ENCODE measurements at regions not wholly inside any gene's neighbourhood (a gene's known extent, or its start where the extent isn't known, plus 50 kb on each side); places are given as distances from the start of the nearest gene placed in this dataset.

- no peak for DNase-seq
Observed at GRCh38 chr3:162764051-162764807, 1267.6 kb downstream of the OTOL1 start.

- no peak for DNase-seq
Observed at GRCh38 chr3:162764808-162765071, 1268.1 kb downstream of the OTOL1 start.

GRCh38 chr3:162765524-162765923 lies 1268.9 kb downstream of the OTOL1 start:
- no peak for DNase-seq

- no peak for DNase-seq
Observed at GRCh38 chr3:162769564-162769963, 1273.0 kb downstream of the OTOL1 start.

GRCh38 chr3:162770551-162770950 lies 1273.9 kb downstream of the OTOL1 start:
- DNase-seq = no peak

- no peak for DNase-seq
Observed at GRCh38 chr3:162774613-162775100, 1278.0 kb downstream of the OTOL1 start.

GRCh38 chr3:162776148-162776547 lies 1279.5 kb downstream of the OTOL1 start:
- no peak for DNase-seq

- no peak for DNase-seq
Observed at GRCh38 chr3:162777118-162777517, 1280.5 kb downstream of the OTOL1 start.

- no peak for DNase-seq
Observed at GRCh38 chr3:162780313-162780712, 1283.7 kb downstream of the OTOL1 start.

- no peak for DNase-seq
Observed at GRCh38 chr3:162799910-162800309, 1303.3 kb downstream of the OTOL1 start.

- no peak for DNase-seq
Observed at GRCh38 chr3:162802228-162802965, 1305.8 kb downstream of the OTOL1 start.

GRCh38 chr3:162810776-162811175 lies 1314.2 kb downstream of the OTOL1 start:
- no peak for DNase-seq

GRCh38 chr3:162842549-162843216 lies 1346.1 kb downstream of the OTOL1 start:
- no peak for DNase-seq

GRCh38 chr3:162845918-162846317 lies 1349.3 kb downstream of the OTOL1 start:
- no peak for DNase-seq

- DNase-seq = no peak
Observed at GRCh38 chr3:162847511-162847910, 1350.9 kb downstream of the OTOL1 start.

GRCh38 chr3:162863579-162863978 lies 1367.0 kb downstream of the OTOL1 start:
- DNase-seq = no peak

GRCh38 chr3:162865466-162865865 lies 1368.9 kb downstream of the OTOL1 start:
- DNase-seq = no peak

GRCh38 chr3:162879021-162879562 lies 1382.5 kb downstream of the OTOL1 start:
- DNase-seq = no peak

GRCh38 chr3:162884373-162884772 lies 1387.8 kb downstream of the OTOL1 start:
- no peak for DNase-seq

- no peak for DNase-seq
Observed at GRCh38 chr3:162892921-162893793, 1396.5 kb downstream of the OTOL1 start.

GRCh38 chr3:162897291-162897690 lies 1400.7 kb downstream of the OTOL1 start:
- no peak for DNase-seq

GRCh38 chr3:162932503-162932902 lies 1435.9 kb downstream of the OTOL1 start:
- no peak for DNase-seq

- no peak for DNase-seq
Observed at GRCh38 chr3:162933656-162934055, 1437.0 kb downstream of the OTOL1 start.

All from activated T-cell treated with anti-CD3 and anti-CD28 coated beads, Interleukin-2, amount 50 U/mL, for 48 hours (primary cell).